ENCODE measurements at regions not wholly inside any gene's neighbourhood (a gene's known extent, or its start where the extent isn't known, plus 50 kb on each side); places are given as distances from the start of the nearest gene placed in this dataset.
"Not testable (repeated sequence)": the region's sequence is repeated elsewhere in the genome, so short reads cannot be mapped to it uniquely, and the experiment has no call there.

DNA sequence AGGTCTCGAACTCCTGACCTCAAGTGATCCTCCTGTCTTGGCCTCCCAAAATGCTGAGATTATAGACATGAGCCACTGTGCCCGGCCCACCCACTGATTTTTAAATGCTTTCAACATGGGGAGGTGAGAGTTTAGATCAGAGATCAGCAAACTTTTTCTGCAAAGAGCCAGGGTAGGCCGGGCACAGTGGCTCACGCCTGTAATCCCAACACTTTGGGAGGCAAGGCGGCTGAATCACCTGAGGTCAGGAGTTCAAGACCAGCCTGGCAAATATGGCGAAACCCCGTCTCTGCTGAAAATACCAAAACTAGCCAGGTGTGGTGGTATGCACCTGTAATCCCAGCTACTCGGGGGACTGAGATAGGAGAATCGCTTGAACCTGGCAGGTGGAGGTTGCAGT lies 88.3 kb upstream of the LHX1 start:
- DNase-seq = not testable (repeated sequence)

DNA sequence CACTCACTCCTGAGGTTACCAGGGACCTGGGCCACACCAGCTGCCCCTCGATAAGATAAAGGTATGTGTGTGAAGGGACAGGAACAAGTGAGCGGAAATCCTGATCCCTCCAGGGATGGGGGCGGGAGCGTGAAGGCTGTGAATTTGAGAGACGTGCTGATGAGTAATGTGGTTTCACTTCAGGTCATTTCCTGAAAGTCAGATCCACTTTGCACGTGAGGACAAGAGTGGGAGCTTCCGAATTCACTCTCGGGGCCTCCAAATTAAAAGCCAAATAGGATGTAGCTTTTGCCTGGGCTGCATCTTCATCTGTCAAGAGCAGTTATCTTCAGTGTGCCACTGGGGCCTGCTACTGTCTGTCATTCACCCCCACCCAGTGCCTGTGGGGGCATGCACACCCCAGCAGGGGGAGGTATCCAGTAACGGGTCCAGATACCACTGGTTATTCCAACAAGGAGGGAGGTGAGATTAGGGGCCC lies 87.4 kb upstream of the LHX1 start:
- no peak for DNase-seq

DNA sequence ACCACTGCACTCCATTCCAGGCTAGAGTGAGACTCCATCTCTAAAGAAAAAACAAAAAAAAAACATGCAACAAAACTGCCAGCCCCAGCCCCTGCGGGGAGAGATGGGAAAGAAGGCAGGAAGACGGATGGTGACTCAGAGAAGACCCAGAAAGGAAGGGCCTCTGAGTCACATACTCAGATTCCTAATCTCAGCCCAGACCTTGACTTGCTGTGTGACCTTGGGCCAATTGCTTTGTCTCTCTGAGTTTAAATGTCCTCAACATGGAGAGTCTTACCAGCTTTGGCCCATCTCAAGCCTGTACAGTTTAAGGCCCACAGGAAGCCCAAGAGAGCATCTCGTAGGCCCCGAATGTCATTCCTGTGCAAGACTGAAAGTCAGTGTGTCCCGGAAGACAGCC lies 86.5 kb upstream of the LHX1 start:
- no peak for DNase-seq

DNA sequence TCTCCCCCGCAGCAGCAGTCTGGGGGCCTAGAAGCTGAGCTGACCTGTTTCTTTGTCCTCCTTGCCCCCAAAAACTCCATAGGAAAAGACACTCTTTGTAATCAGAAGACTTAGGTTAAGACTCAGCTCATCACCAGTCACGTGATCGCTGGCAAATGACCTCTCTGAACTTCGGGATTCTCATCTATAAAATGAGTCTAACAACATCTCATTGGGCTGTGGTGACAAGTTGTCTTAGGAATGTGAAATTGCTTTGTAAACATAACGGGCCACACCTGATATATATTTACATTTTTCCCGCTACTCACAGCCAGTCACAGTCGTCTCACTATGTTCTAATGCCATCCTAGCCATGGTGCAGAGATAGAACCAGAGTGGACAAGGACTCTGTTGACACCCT lies 86.0 kb upstream of the LHX1 start:
- DNase-seq = no peak

DNA sequence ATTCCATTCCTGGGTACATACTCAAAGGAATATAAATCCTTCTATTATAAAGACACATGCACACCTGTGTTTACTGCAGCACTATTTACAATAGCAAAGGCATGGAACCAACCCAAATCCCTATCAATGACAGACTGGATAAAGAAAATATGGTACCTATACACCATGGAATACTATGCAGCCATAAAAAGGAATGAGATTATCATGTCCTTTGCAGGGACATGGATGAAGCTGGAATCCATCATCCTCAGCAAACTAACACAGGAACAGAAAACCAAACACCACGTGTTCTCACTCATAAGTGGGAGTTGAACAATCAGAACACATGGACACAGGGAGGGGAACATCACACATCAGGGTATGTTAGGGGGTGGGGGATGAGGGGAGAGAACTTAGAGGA lies 84.8 kb upstream of the LHX1 start:
- not testable (repeated sequence) for DNase-seq

DNA sequence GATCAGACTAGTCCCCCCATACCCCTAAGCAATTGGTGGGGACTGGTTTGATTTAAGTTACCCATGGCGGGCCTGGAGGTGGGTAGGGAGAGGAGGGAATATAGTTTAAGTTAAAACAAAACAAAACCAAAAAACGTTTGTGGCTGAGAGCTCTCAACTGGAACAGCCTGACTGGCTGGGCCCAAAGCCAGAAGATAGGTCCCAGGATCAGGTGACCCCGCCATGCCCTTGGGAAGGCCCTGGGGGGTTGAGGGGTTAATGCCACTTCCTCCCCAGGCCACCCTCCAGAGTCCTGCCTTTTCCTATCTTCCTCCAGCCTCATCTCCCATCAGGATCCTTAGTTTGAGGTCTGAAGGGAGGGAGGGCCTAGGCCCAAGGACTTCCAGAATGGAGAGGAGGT lies 82.3 kb upstream of the LHX1 start:
- no peak for DNase-seq

DNA sequence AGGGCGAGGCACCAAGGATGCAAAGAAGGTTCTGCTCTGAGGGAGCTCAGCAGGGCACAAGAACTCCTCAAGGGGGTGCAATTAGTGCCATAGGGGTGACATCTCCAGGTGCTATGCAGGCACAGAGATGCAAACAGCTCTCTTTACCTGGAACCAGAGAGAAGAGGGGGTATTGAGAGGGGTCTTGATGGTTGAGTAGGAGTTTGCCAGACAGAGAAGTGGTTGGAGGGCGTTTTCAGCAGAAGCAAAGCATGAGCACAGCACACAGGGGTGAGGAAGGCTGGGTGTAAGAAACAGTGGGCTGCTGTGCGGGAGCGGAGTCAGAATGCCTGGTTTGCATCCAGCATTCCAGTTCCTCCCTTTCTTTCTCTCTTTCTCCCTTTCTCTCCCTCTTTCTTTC lies 81.8 kb upstream of the LHX1 start:
- no peak for DNase-seq

DNA sequence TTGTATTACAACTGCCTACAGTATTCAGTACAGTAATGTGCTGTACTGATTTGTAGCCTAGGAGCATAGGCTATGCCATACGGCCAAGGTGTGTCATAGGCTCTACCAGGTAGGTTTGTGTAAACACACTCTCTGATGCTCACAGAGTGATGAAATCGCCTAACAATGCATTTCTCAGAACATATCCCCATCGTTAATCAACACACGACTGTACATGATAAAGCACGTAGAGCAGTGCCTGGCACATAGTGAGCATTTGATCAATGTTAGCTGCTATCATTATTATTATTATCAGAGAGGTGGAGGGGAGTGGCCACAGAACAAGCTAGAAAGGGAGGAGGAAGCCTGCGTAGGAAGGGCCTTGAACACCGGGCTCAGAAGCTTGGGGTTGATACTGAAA lies 81.1 kb upstream of the LHX1 start:
- DNase-seq = no peak

DNA sequence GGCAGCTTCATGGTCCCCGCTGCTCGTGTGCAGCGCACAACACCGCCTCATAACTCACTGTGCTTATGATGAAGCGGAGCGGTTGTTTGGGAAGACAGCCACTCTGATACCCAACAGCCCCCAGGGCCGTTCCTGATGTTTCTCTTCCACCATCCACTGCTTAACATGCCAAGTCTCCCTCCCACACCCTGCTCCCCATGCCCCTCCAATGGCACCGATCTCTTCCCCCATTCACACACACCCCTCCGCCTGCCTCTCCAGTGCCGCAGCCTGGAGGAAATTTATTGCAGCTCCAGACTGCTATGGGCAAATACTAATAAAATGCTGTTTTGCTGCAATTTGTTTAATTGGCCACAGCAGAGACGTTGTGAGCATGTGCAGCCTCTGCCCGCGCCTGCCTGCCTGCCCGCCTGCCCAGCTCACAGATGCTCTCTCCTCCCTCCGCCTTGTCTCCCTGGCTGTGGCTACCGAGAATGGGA lies 80.3 kb upstream of the LHX1 start:
- no peak for DNase-seq

DNA sequence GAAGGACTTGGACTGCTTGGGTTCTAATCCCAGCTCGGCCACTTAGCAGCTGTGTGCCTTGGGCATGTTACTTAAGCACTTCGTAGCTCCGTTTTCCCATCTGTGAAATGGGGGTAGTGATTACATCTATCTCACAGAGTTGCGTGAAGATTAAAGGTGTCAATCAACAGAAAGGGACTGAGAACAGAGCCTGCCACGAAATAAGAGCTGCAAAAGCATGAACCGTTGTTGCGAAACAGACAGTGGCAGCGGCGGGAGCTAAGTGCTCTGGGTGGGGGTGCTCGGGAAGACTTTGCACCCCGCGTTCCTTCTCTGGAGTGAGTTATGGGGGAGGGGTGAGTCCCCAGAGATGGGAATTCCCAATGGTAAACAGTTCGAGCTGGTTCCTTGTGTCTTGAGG lies 79.6 kb upstream of the LHX1 start:
- no peak for DNase-seq

DNA sequence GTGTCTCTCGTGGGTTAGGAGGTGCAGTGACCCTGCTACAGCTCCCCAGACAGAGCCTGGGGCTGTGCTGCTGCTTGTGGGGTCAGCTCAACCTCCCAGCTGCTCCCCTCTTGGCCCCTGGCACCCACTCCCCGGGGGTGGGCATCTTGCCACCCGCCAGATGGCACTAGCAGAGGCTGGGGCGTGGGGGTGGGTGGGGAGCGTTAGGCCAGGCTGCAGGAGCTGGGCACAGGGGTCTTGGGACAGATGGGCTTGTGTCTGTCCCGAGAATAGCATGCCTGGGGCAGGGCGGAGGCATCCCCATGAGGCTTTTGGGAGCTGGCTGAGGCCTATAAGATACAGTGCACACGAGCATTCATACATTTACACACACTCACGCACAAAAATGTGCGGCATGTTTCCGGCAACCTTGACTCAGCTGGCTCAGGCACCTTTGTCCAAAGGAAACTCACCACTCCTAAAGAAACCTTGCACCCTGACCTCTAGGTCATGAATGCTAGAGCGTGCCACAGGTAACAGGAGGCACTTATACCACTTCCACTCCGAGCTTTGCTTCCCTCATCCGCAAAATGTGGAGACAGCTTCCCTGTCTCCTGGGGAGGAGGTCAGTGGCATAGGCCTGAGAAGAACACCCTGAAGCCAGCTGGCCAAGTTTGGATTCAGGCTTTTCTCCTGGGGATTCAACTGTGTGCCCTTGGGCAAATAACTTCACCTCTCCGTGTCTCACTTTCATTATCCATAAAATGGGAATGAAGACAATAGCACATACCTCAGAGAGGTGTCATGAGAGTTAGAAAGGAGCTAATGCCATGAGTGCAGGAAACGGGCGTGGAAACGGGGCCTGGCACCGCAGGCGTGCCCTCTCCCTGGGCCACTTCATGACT lies 78.9 kb upstream of the LHX1 start:
- no peak for DNase-seq

DNA sequence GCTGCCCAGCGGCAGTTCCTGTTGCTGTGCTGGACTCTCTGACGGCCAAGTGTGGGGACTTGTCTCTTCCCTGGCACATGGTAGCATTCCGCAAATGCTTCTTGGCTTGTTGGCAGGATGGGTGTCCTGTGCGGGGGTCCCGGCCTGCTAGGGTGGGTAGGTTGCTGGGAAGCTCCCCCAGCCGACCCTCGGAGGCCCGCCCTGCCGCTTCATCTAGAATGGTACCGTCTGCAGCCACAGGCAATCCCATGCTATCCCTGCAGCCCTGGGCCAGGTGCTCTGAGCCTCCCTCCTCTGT lies 78.3 kb upstream of the LHX1 start:
- no peak for DNase-seq

DNA sequence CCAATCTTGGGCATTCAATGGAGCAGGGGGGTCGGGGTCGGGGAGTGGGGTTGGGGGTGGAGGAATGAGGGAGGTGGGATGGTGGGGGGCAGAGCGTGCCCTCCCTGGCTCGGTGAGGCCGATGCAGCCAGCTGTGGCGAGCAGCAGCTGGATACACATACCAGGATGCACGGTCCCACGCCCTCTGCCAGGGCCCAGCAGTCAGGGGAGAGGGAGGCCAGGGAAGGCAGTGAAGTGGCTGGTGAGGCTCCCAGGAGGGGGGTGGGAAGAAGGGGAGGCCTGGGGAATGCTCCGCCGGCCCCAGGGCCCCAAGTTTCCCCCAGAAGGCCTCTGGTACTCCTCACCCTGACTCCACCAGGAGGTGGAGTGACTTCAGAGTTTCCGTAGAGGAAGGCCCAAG lies 77.6 kb upstream of the LHX1 start:
- DNase-seq = peak; percentile 41

DNA sequence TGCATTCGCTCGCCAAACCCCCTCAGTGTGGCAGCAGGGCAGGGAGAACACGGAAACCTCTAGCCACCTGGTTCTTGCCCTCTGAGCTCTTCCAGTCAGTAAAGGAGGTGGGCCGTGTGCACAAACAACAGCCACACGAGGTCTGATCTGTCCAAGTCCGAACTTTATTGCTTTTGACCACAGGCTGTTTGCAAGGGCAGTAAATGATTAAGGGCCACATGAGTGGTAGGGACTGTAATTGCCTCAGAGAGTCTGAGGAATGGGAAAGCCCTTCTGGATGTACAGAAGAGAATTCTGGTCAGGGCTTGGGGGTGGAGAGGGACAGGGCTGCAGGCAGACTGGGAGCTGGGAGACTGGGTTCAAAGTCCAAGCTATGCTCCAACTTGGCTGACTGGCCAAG lies 75.7 kb upstream of the LHX1 start:
- no peak for DNase-seq

DNA sequence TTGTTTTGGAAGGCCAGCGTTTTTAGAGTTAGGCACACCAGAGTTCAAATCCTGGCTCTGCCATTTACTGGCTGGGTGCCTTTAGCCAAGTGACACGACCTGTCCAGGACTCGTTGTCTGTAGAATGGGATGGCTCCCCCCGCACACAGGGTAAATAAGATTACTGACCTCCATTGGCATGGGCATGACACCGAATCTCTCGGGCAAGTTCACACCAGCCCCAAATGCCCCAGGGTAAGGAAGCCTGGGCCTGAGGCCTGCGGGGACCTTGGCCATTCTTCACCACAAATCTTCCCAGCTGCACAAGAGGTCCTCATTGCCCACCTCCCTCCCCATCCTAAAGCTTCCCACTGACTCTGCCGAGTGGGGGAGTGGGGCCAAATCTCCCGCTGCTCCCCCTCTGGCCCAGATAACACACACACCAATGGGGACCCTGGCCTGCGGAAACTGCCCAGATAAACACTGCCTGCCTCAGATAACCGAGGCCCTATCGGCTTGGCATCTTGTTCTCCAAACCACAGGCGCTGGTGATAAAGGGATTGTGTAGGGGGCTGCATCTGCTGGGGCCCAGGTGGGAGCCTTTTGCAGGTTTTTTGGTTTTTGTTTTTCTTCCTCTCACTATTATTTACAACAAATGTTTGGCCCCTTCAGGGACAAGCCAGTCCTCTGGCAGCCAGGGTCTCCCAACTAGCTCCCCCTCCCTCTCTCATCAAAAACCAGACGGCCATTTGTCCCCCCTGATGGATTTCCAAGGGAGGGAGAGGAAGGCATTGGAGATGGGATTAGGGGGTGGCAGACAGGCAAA lies 75.0 kb upstream of the LHX1 start:
- DNase-seq = no peak

DNA sequence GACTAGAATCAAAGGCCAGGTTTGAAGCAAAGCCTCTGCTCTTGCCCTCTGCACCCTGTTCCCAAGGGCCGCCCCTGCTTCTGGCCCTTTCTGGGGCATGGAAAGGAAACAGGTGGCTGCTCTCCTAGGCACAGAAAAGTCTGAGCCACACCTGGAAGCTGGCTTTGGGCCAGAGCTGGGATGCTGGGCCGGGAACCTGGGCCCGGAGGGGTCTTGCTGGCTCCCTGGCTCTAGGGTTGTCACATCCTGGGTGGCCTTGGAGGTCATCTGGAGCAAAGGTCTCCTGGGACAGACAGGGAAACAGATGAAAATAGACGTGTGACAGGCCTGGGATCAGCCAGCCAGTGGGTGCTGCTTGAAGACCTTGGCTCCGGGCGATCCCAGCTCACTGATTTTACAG lies 74.1 kb upstream of the LHX1 start:
- DNase-seq = no peak

DNA sequence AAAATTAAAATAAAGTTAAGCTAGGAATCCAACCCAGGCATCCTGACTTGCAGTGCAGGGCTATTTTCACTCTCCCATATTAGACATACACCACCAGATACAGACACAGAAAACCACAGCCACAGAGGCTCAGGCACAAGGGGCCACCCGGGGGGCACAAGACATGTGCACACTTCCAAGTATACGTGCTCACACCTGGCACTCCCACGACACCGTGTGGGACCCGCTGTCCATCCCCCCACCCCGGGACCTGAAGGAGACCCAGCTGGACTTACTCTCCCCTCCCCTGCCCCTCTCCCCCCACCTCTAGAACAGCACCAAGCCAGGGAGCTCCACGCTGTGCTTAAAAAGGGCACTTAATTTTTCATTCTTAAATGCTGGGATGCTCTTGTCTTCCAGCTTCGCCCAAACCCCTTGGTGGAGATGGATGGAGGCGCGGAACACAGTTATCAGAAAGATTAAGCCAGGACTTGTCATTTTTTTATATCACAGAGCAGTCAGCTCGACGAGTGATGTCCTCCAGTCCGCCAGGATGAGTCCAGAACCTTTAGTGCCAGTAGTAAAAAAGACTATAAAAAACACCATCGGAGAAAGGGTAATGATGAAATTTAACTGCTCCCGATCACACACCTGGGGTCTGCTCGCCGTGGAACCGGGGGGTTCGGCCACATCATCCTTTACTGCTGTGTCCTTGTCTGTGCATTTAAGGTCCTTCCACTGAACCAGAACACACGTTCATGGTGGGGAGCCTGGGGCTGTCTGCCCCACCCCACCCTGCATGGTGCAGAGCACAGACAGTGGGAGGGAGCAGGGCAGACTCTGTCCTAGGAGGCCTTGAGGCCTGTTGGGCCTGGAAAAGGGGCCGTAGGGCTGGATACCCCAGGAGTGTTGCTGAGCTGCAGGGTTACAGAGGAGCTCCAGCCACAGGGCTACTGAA lies 73.3 kb upstream of the LHX1 start:
- DNase-seq = no peak

DNA sequence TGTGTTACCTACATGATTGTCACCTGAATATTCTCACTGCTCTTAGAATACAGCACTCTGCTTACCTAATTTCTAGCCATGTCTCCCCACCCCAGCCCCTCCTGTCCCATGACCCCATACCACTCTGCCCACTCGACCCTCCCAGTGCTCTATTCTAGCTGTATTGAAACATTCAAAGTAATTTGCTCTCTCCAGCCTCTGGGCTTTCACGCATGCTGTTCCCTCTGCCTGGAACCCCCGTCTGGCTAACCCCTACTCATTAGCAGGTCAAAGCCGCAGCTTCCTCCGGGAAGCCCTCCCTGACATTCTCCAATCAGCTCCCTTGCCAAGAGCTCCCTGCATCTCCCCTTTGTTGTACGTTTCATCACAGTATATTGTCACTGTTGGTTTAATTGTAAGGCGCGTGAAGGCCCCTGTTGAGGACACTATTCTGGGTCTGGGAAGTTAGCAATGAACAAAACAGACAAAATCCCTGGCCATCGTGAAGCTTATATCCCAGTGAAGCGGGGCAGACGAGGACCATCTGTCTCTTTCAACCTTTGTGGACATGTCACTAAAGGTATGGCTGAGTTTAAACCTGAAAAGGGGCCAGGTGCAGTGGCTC lies 72.3 kb upstream of the LHX1 start:
- DNase-seq = no peak

DNA sequence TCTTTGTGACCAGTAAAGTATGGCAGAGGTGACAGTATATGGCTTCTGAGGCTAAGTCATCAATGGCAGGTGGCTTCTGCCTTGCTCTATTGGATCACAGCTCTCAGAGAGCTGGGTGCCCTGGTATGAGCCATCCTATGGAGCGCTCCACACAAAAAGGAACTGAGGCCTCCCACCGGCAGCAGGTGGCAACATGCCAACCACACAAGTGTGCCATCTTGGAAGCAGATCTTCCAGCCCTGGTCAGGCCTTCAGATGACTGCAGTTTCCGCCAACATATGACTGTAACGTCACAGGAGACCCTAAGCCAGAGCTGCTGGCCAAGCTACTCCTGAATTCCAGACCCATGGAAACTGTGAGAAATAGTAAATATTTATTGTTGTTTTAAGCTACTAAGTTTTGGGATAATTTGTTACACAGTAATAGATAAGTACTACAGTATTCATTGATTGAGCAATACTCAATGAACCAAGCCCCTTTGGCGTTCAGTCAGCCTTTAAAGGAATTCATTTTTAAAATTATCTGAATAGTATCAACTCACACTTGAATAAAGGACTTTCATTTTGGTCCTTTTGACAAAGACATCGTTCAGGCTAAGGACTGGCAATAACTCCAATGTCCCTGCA lies 69.4 kb upstream of the LHX1 start:
- DNase-seq = no peak

DNA sequence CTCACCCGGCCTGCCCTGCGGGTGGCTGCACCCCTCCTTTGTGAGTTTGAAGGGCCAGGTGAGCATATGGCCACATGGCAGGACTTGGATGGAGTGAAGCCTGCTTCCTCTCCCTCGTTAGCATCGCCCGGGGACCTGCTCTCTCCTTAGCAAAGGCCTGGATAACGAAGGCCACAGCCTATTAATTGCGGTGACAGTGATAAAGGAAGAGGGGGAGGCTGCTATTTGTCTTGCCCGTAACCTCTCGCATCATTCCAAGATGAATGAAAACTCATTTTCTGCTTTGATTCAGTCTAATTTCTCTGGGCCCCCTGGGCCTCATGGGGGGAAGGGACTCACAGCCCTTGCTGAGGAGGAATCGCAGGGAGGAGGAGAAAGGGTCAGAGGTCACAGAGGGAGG lies 68.5 kb upstream of the LHX1 start:
- no peak for DNase-seq

DNA sequence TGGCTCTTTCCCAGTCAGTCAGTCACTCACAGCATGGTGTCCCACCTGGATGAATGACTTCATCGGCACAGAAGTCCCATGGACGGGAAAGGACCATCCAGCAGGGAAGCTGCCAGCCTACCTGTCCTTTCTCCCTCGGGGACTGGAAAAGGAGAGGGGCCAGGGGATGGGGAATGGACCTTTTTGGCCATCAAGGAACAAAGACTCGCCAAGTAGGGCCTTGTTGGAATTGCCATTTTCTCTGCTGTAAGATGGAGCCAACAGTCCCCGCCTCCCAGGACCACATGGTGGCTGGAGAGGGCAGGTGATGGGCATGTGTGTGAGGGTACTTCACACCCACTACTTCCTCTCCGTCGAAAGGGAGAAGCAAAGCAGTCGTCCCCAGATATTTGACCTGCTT lies 67.8 kb upstream of the LHX1 start:
- DNase-seq = no peak
